Breast epithelium (tissue), 4 donors: ENCODE measurements at regions not wholly inside any gene's neighbourhood (a gene's known extent, or its start where the extent isn't known, plus 50 kb on each side); places are given as distances from the start of the nearest gene placed in this dataset.

Source experiments
- DNase-seq, 2 donors: peaks; one replicate each; pipeline ENCODE4 v3.0.0-alpha.2; 2019; ENCODE audit warnings: low spot score in 2 of 2
- H3K27ac ChIP-seq, 2 donors: fragments of 200-600 bp; sonication (generic) in 1 of 2; one replicate each; pipeline ENCODE4 v1.5.1; 2016 to 2019; ENCODE audit warnings: mild to moderate bottlenecking in 1 of 2
- H3K27me3 ChIP-seq, 2 donors: fragments of 200-600 bp; sonication (generic) in 1 of 2; one replicate each; pipeline versions ENCODE4 v1.5.1 to v1.6.0; 2017 to 2019; ENCODE audit warnings: control low read depth in 1 of 2, mild to moderate bottlenecking in 1 of 2
- H3K36me3 ChIP-seq: fragments of 200-600 bp; one replicate; pipeline ENCODE4 v1.5.1; 2019
- H3K4me1 ChIP-seq, 2 donors: fragments of 200-600 bp; sonication (generic); one replicate each; pipeline ENCODE4 v1.5.1; 2016 to 2019; ENCODE audit warnings: control low read depth in 1 of 2
- H3K4me3 ChIP-seq, 3 donors: fragments of 200-600 bp; sonication (generic); 1 replicate in 2 of 3; 2 replicates in 1 of 3; pipeline ENCODE4 v1.5.1; 2016 to 2019; ENCODE audit warnings: mild to moderate bottlenecking in 3 of 3, moderate library complexity in 2 of 3
- H3K9me3 ChIP-seq, 2 donors: fragments of 200-600 bp; sonication (generic) in 1 of 2; one replicate each; pipeline ENCODE4 v1.5.1; 2016 to 2019; ENCODE audit warnings: control low read depth in 1 of 2
- POLR2A ChIP-seq: fragments of 450-650 bp; IDR thresholded peaks from one replicate; pipeline ENCODE4 v1.6.1; 2016; ENCODE audit warnings: antibody characterized with exemption, mild to moderate bottlenecking, moderate library complexity
- POLR2AphosphoS5 ChIP-seq, 3 donors: sonication (generic); formaldehyde crosslinking; IDR thresholded peaks; one replicate each; pipeline ENCODE4 v1.6.1; 2017; ENCODE audit warnings: antibody characterized with exemption in 3 of 3
- intact Hi-C: fragments of 100-400 bp; cut with DNase I; formaldehyde crosslinking; loops from one replicate; pipeline ENCODE4 v1.15.1; 2023; ENCODE audit warnings: low total_unique reads
- TF ChIP-seq, protein P1 (sequence below), 3 donors: fragments of 450-650 bp; IDR thresholded peaks; one replicate each; pipeline ENCODE4 v1.5.1; 2016 to 2017; ENCODE audit warnings: antibody characterized with exemption in 3 of 3, mild to moderate bottlenecking in 3 of 3, moderate library complexity in 3 of 3

DNA sequence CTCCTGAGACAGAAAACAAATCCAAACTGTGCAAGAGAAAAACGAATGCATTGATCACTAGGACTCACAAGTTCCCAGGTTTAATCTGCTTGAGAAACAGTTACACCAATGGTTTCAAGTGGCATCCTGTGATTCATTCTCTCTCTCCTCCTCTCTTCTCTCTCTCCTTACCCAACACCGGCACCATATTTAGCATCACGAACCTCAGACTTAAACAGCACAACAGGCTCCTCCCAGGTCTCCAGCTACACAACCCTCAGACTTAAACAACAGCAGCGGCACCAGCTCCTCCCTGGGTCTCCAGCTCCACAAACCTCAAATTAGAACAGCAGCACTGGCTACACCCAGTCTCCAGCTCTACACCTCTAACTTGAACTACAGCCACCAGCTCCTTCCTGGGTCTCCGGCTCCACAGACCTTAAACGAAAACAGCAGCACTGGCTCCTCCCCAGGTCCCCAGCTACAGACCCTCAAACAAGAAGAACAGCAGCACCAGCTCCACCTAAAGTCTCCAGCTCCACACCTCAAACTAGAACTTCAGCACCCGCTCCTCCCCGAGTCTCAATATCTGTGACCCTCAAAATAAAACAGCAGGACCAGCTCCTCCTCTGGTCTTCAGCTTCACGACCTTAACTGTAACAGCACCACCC is 355.9 kb downstream of the PREX1 start:
- TF ChIP-seq, protein P1, sequence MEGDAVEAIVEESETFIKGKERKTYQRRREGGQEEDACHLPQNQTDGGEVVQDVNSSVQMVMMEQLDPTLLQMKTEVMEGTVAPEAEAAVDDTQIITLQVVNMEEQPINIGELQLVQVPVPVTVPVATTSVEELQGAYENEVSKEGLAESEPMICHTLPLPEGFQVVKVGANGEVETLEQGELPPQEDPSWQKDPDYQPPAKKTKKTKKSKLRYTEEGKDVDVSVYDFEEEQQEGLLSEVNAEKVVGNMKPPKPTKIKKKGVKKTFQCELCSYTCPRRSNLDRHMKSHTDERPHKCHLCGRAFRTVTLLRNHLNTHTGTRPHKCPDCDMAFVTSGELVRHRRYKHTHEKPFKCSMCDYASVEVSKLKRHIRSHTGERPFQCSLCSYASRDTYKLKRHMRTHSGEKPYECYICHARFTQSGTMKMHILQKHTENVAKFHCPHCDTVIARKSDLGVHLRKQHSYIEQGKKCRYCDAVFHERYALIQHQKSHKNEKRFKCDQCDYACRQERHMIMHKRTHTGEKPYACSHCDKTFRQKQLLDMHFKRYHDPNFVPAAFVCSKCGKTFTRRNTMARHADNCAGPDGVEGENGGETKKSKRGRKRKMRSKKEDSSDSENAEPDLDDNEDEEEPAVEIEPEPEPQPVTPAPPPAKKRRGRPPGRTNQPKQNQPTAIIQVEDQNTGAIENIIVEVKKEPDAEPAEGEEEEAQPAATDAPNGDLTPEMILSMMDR (IDR thresholded peaks at IDR 0.05), result no peak
- TF ChIP-seq POLR2A, result no peak
- no peak for TF ChIP-seq POLR2AphosphoS5 (IDR thresholded peaks at IDR 0.05)
- H3K4me1 ChIP-seq, result no peaks in the 10 kb centered on the region
- intact Hi-C loops, result no loop called here
- no peaks in the 10 kb centered on the region for H3K9me3 ChIP-seq
- no peak overlapping the region for H3K4me3 ChIP-seq
- H3K27ac ChIP-seq, result no peak overlapping the region
- no peak for DNase-seq
- H3K36me3 ChIP-seq, result no peaks in the 10 kb centered on the region
- H3K27me3 ChIP-seq, result peaks cover 0 to 24% of the 10 kb centered on the region in 2 donors

DNA sequence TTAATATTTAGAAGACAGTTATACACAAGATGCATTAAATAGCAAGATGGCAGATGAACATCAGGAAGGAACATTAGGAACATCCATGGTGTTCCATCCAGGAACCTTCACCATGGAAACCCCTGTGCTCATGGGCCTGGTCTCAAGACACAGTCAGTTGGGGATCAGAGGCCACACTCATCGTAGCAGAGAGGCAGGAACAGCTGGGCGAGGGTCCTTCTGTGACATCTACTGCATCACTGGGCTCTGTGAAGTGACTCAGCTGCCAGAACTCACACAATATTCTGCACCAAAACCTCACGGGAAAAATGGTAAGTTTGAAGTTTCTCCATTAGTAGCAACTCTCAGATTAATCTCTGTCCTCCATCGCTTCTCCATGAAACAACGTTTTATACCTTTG is 356.6 kb downstream of the PREX1 start:
- no peak for TF ChIP-seq POLR2A
- H3K27ac ChIP-seq, result no peak overlapping the region
- intact Hi-C loops, result no loop called here

DNA sequence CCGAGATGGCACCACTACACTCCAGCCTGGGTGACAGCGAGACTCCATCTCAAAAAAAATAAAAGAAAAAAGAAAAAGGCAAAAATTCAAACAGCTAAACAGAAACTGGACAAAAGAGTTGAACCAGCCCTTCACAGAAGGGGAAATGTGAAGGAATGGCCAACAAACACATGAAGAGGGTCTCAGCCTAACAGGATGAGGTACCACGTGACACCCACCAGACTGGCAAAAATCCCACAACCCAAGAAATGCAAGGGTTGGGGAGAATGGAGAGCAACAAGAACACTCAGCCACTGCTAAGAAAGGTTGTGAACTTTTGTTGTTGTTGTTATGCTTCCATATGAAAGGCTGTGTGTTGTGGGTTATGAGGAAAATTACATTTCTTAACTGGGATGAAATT is 357.7 kb downstream of the PREX1 start:
- H3K9me3 ChIP-seq, result no peaks in the 10 kb centered on the region
- intact Hi-C loops, result no loop called here
- H3K4me1 ChIP-seq, result no peaks in the 10 kb centered on the region
- DNase-seq, result no peak
- H3K27ac ChIP-seq, result no peak overlapping the region
- H3K36me3 ChIP-seq, result no peaks in the 10 kb centered on the region
- H3K4me3 ChIP-seq, result no peak overlapping the region
- peaks cover 0 to 24% of the 10 kb centered on the region in 2 donors for H3K27me3 ChIP-seq
- TF ChIP-seq POLR2A (no peak), POLR2AphosphoS5 (IDR thresholded peaks at IDR 0.05) (no peak)
- TF ChIP-seq, protein P1 (IDR thresholded peaks at IDR 0.05), result no peak

More for the DNA sequence above, 356.6 kb downstream of the PREX1 start:
- no peaks in the 10 kb centered on the region for H3K9me3 ChIP-seq
- H3K27me3 ChIP-seq, result peaks cover 0 to 24% of the 10 kb centered on the region in 2 donors
- H3K4me3 ChIP-seq, result no peak overlapping the region
- DNase-seq, result no peak
- no peaks in the 10 kb centered on the region for H3K36me3 ChIP-seq
- H3K4me1 ChIP-seq, result no peaks in the 10 kb centered on the region

DNA sequence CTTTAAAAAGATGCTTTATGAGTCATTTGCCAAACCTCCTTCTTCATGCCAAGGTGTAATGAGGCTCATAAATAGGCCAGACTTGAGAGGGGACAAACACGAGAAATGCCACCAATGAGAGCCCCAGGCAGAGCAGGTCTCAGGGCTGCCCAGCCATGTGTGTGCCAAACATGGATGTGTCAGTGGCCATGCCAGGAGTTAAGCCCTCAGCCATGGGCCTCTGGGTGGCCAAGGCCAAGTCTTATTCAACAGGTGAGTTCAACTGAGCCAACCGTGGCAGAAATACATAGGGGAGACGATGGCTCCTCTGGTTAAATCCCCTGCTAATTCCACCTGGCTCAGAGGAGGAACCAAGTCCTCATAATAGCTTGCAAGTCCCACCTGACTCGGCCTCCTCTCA is 358.8 kb downstream of the PREX1 start:
- Histone ChIP-seq H3K27me3 (peaks cover 0 to 21% of the 10 kb centered on the region in 2 donors), H3K27ac (no peak overlapping the region), H3K36me3 (no peaks in the 10 kb centered on the region), H3K4me1 (no peaks in the 10 kb centered on the region), H3K4me3 (no peak overlapping the region), H3K9me3 (no peaks in the 10 kb centered on the region)
- intact Hi-C loops, result no loop called here
- DNase-seq, result no peak
- TF ChIP-seq POLR2AphosphoS5 (IDR thresholded peaks at IDR 0.05) (no peak), POLR2A (no peak)
- TF ChIP-seq, protein P1 (IDR thresholded peaks at IDR 0.05), result no peak

DNA sequence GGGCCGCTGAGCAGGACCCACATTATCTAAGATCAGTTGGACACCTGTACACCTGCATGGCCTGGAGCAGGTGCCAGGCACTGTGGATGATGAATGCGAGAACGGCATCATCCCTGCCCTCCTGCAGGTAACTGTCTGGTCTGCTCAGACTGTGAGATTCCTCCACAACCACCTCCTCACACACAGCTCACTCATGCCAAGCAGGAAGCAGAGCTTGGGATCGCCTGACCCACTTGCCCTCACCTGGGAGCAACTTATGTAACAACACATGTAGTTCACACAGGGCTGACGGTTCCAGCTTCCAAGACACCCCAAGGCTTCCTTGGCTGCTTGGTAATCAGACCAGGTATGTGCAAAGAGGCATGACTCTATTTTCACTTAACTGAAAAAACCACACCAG is 359.2 kb downstream of the PREX1 start:
- TF ChIP-seq, protein P1 (IDR thresholded peaks at IDR 0.05), result no peak
- TF ChIP-seq POLR2A (no peak), POLR2AphosphoS5 (IDR thresholded peaks at IDR 0.05) (no peak)
- Histone ChIP-seq H3K4me3 (no peak overlapping the region), H3K27ac (no peak overlapping the region), H3K9me3 (no peaks in the 10 kb centered on the region), H3K36me3 (no peaks in the 10 kb centered on the region), H3K27me3 (peaks cover 0 to 18% of the 10 kb centered on the region in 2 donors), H3K4me1 (no peaks in the 10 kb centered on the region)
- intact Hi-C loops, result no loop called here
- DNase-seq, result no peak
